Bone marrow (tissue), 2 donors: ENCODE measurements at regions not wholly inside any gene's neighbourhood (a gene's known extent, or its start where the extent isn't known, plus 50 kb on each side); places are given as distances from the start of the nearest gene placed in this dataset.

ENCODE experiments used
- DNase-seq, 2 donors: peaks; one replicate each; lab custom pipeline; 2025; lab: John Stamatoyannopoulos, UW

DNA sequence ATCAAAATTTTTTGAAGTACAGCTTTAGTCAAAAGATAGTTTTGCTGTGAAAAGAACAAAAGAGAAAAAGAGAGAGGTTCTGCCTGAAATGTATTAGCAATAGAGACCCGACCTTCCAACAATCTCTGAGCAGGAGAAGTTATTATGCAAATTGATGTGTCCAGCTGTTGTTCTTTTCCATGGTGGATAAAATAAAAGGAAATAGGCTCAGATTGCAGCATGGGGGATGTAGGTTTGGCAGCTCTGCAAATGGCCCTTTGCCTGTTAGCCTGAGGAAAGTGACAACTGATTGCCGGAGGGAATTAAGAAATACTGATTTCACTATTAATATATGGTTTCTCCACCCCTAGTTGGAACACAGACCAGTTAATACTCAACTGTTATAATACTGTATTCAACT, 1283.2 kb upstream of the NXPH2 start:
- DNase-seq = no peak

GRCh38 chr2:140061240-140061639, 1281.0 kb upstream of the NXPH2 start:
- no peak for DNase-seq

GRCh38 chr2:140057928-140058327, 1277.7 kb upstream of the NXPH2 start:
- DNase-seq = no peak

DNA sequence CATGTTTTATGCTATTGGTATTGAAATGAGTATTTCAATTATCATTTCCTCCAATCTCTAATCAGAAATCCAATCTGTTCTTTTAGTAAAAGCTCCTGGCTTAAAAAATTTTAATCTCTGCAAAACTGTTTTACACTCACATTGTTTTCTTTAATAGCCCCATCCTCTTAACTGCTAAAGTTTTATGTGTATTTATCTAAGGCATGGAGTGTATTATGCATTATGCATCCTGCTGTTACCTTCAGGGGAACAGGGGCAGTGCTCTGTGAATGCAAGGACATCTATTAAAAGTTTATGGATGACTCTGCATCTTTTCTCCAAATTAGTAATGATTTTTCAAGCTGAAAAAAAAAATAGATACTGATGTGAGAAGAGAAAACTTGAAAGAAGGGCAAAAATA, 1261.6 kb upstream of the NXPH2 start:
- no peak for DNase-seq

- no peak for DNase-seq
Observed at GRCh38 chr2:140041239-140041638, 1261.0 kb upstream of the NXPH2 start.

DNA sequence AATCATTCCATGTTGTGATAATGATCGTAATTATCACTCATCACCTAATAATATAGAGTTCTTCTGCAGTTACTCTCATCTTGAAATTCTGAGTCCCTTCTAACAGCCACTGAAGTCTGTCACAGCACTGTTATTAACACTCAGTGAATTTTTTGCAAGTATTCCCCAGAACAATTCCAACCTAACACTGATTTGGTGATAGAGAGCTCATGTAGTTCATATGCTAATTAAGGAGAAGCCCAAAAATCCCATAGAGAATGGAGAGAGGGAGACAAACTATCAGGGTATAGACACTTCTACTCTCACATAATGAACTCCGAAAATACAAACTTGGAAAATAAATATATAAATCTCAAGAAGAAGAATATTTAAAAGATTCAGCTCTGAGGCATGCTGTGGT, 1253.4 kb upstream of the NXPH2 start:
- no peak for DNase-seq

DNA sequence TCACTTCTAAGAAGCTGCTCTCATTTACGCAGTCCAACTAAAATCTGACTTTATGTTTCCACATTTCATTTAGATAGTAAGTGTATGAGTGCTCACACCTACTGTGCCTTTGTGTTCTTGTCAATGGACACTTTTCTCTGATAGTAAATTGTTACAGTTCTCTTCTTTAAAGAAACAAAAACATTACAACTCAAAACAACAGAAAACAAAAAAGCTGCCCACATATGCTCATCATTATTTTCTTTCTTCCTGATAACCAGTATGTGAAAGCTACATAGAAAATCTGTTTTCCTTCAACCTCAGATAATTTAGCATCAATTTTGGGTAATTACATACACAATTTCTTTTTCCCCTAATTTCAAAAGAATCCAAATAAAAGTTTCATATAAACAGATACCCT, 1247.8 kb upstream of the NXPH2 start:
- DNase-seq = no peak

- DNase-seq = no peak
Observed at GRCh38 chr2:140027320-140027719, 1247.1 kb upstream of the NXPH2 start.

- no peak for DNase-seq
Observed at GRCh38 chr2:140023291-140023690, 1243.1 kb upstream of the NXPH2 start.

DNA sequence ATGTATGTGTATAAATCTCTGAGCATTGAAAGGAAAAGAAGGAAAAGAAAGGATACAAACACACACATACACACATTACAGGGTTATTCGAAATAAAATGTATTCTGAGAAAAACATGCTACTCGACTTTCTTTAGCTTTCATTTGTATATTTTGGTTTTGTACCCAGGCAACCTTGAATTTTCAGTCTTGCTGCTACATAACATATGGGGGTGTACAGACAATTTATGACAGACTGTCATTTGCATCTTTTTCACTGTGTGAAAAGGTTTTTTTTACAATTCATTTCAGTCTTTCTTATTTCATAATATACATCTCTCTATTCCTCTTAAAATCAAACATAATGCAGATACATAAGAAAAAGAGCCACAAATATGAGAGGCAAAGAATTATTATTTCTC, 1238.4 kb upstream of the NXPH2 start:
- DNase-seq = no peak

DNA sequence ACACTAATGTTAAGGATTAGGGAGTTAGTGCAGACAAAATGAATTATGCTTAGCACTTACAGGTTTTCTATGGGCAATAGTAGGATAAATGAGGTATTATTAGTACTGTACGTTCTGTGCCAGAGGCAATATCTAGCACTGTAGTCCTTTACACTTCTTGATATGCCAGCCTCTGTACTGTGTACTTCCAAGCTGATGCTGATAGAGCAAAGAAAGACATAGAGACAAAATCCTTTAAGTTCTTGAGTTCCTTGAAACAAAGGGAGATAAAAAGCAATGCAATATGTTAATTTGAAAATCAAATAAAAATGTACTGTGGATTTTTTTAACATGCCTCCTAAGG, 1234.0 kb upstream of the NXPH2 start:
- DNase-seq = no peak

DNA sequence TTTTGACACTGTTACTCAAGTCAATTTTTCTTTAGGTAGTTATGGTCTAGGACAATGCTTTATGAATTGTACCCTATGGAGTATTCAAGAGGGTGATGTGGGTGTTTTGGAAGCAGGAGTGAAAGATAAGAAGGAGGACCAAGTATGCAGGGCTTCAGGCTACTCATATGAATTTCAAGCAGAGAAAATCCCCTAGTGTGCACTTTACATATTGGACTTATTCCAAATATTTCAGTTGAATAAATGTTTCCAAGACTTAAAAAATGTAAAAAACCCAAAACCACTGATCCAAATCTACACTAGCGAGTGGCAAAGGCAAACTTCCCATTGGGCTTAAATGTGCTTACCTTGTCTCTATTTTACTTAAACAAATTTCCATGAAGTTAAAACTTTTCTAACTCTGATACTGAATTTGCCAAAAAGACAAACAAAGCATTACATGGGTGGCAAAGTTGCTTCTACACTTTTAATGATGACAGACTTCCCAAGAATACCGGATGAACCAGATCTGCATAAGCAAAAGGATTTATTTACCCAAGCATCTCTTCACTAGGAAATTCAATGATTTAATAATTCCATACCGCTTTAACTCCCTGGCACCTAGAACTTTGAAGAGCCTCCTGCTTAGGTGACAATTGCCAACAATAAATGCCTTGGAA, 1233.5 kb upstream of the NXPH2 start:
- no peak for DNase-seq

DNA sequence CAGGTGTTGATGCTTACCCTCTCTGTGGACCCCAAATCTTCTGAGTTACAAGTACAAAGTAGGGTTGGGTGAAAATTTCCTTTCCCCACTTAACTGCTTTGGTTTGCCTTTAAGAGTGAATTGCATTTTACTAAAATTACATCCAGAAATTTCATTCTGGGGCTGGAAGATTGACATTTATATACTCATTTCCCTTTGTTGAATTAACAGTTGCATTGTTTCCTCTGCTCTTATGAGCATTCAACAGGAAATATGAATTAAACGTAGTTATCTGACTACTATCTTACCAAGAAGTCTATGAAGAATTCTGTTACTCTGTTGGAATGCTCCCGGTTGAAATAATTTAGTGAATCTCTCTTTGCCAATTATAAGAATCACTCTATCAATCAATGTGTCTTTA, 1231.1 kb upstream of the NXPH2 start:
- DNase-seq = no peak

GRCh38 chr2:140002110-140002509, 1221.9 kb upstream of the NXPH2 start:
- DNase-seq = no peak

GRCh38 chr2:139992711-139993345, 1212.6 kb upstream of the NXPH2 start:
- DNase-seq = no peak

DNA sequence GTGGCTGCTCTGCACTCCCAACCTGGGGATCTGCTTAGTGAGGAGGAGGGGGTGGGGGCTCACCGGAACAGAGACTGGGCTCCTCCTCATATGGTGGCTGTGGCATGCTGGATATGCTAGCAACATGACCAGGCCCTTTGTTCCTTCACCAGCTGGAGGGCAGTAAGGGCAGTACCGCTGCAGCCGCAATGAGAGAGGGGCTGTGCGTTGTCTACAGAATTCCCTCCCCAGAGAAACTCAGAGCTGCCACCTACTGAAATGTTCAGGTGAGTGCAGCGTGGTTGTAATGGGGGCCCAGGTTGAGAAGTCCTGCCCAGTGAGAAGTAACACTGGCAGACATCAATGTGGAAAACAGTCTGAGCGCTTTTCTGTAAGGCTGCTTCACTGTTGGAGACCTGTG, 1211.9 kb upstream of the NXPH2 start:
- DNase-seq = no peak

GRCh38 chr2:139990646-139991335, 1210.6 kb upstream of the NXPH2 start:
- no peak for DNase-seq

- no peak for DNase-seq
Observed at GRCh38 chr2:139969323-139969722, 1189.1 kb upstream of the NXPH2 start.

- no peak for DNase-seq
Observed at GRCh38 chr2:139968588-139968987, 1188.4 kb upstream of the NXPH2 start.

GRCh38 chr2:139967665-139968064, 1187.5 kb upstream of the NXPH2 start:
- DNase-seq = no peak

DNA sequence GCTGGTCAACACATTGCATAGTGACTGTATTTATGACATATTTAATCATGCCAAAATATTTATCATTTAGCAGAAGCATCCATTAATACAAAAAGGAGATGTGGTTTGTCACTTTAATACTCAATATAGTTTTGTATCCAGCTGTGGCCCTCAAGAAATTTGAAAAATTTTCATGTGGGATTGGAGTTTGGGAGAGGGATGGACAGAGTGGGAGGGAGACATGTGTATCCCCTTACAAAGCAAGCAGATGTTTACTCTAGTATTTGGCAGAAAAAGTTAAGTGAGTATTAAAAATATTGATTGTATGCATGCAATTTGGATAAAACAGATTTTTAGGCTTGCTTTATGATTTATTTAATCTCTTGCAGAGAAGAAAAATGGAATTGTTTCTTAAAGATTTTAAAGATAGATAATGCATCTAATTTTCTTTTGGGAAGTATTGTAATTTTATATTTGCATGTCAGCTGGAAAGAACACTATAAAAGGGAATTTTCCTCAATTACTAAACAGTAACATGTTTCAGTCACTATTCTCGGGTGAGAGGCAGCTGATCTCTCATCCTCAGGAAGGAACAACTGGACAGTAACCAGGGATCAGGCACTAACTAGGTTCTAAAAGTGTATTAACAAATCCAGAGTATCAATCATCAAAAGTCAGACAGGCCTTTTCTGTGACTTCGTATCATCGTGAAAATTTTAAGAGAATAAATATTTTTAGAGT, 1184.7 kb upstream of the NXPH2 start:
- no peak for DNase-seq

DNA sequence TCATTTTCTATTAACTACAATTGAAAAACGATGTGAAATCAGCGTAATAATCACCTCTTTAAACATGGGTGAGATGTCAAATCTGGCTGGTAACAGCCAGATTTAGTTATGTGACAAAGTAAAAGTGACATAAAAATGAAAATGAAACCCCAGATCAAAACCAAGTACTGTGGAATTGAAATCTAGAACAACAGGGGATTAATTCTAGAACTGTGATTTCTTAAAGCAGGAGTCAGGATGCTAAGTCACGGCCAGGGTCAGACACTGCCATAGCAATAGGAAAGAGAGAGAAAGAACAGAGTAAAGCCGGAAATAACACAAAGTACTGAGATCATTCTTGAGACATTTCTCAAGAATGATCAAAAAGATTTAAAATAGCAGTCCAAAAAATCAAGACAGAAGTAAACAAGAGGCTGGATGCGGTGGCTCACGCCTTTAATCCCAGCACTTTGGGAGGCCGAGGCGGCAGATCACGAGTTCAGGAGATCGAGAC, 1183.7 kb upstream of the NXPH2 start:
- no peak for DNase-seq
